GM12878 (cell line): ENCODE measurements at regions not wholly inside any gene's neighbourhood (a gene's known extent, or its start where the extent isn't known, plus 50 kb on each side); places are given as distances from the start of the nearest gene placed in this dataset.

ENCODE experiments used
- ATAC-seq: fragments of 200-7000 bp; cut with Tn5 transposase; 3 replicates; pipeline ENCODE4 v1.9.1; 2020; ENCODE audit warnings: mild to moderate bottlenecking, moderate library complexity
- BruUV-seq: library from RNA; stranded (reverse); fragments of 400-500 nt; replicated peaks from 2 replicates; lab custom pipeline; 2021; lab: Mats Ljungman, UMichigan
- CTCF ChIA-PET: fragments of 300-600 bp; sonication (Branson Sonifier 250); formaldehyde crosslinking; extraction: SDS; loops from one replicate; lab custom pipeline; 2021; ENCODE audit warnings: inconsistent platforms; lab: Yijun Ruan, JAX
- POLR2A ChIA-PET: fragments of 350-600 bp; formaldehyde crosslinking; extraction: SDS; loops from one replicate; lab custom pipeline; 2021; ENCODE audit warnings: inconsistent platforms; lab: Charles Lee
- RAD21 ChIA-PET: fragments of 300-600 bp; sonication (Branson Sonifier 250); formaldehyde crosslinking; loops from one replicate; lab custom pipeline; 2023; ENCODE audit warnings: antibody characterized with exemption; ENCODE audit not compliant: unreplicated experiment; lab: Charles Lee
- SMC1A ChIA-PET: fragments of 300-600 bp; sonication (Branson Sonifier 250); formaldehyde crosslinking; loops from one replicate; lab custom pipeline; 2023; ENCODE audit not compliant: unreplicated experiment, uncharacterized antibody; lab: Charles Lee
- DNase-seq: peaks from one replicate; pipeline ENCODE4 v3.0.0-alpha.2; 2011; ENCODE audit warnings: low read depth, low spot score
- FAIRE-seq: peaks from 3 replicates; lab custom pipeline; 2011; peaks lifted over from hg19 to GRCh38; lab: Jason Lieb, UNC
- H2AFZ ChIP-seq: 2 replicates; pipeline ENCODE4 v1.6.0; 2011; ENCODE audit warnings: low read depth, low read length, control low read depth; ENCODE audit not compliant: control insufficient read depth
- H3K27ac ChIP-seq: 2 replicates; pipeline ENCODE4 v1.5.1; 2011; ENCODE audit warnings: control low read depth; ENCODE audit not compliant: control insufficient read depth, insufficient read depth
- H3K27me3 ChIP-seq, 2 experiments: replicated peaks in 1 of 2; 2 replicates each; pipeline versions ENCODE4 v1.6.0 to v1.6.1; 2011; ENCODE audit warnings: low read length in 1 of 2; ENCODE audit not compliant: control insufficient read depth in 2 of 2, insufficient read depth in 2 of 2
- H3K36me3 ChIP-seq, 2 experiments: 2 replicates each; pipeline ENCODE4 v1.5.1; 2011; ENCODE audit warnings: low read length in 1 of 2; ENCODE audit not compliant: control insufficient read depth in 2 of 2, insufficient read depth in 2 of 2
- H3K4me1 ChIP-seq: 2 replicates; pipeline ENCODE4 v1.6.1; 2011; ENCODE audit warnings: mild to moderate bottlenecking, low read length, moderate library complexity, mixed read lengths; ENCODE audit not compliant: control insufficient read depth, insufficient read depth
- H3K4me2 ChIP-seq: 2 replicates; pipeline ENCODE4 v1.6.0; 2011; ENCODE audit warnings: control low read depth; ENCODE audit not compliant: control insufficient read depth, insufficient read depth
- H3K4me3 ChIP-seq: fragments of 200-600 bp; sonication (generic); 2 replicates; pipeline ENCODE4 v1.5.1; 2016
- H3K79me2 ChIP-seq: 2 replicates; pipeline ENCODE4 v1.6.0; 2011; ENCODE audit warnings: low read length; ENCODE audit not compliant: control insufficient read depth, insufficient read depth
- H3K9ac ChIP-seq: 2 replicates; pipeline ENCODE4 v1.8.0; 2011; ENCODE audit warnings: low read length, control low read depth, mixed read lengths; ENCODE audit not compliant: control insufficient read depth, insufficient read depth
- H3K9me3 ChIP-seq: replicated peaks from 3 replicates; pipeline ENCODE4 v1.5.1; 2011; ENCODE audit warnings: mild to moderate bottlenecking, low read length; ENCODE audit not compliant: control insufficient read depth, insufficient read depth
- H4K20me1 ChIP-seq: 2 replicates; pipeline ENCODE4 v1.6.0; 2011; ENCODE audit not compliant: control insufficient read depth, insufficient read depth
- BRCA1 ChIP-seq: IDR thresholded peaks from 2 replicates; pipeline ENCODE4 v1.6.1; 2011; ENCODE audit warnings: low read depth, low read length, improper control_type of control experiment
- CBX3 ChIP-seq: fragments of 200-600 bp; sonication (generic); IDR thresholded peaks from 2 replicates; pipeline ENCODE4 v1.6.1; 2016; ENCODE audit warnings: low read depth, borderline replicate concordance
- CREB1 ChIP-seq: IDR thresholded peaks from 2 replicates; pipeline ENCODE4 v1.6.1; 2012; ENCODE audit warnings: low read depth, mild to moderate bottlenecking, inconsistent platforms
- HDAC6 ChIP-seq: fragments of 200-600 bp; sonication (generic); IDR thresholded peaks from one replicate; pipeline ENCODE4 v1.8.0; 2017; ENCODE audit warnings: antibody characterized with exemption; ENCODE audit not compliant: unreplicated experiment
- IRF4 ChIP-seq: IDR thresholded peaks from 2 replicates; pipeline ENCODE4 v1.6.1; 2011; ENCODE audit warnings: low read depth, low read length
- LARP7 ChIP-seq: fragments of 450-650 bp; IDR thresholded peaks from 2 replicates; pipeline ENCODE4 v1.6.1; 2017; ENCODE audit warnings: mild to moderate bottlenecking
- NR2C1 ChIP-seq: fragments of 450-650 bp; IDR thresholded peaks from 2 replicates; pipeline ENCODE4 v1.6.1; 2017; ENCODE audit warnings: antibody characterized with exemption, mild to moderate bottlenecking, moderate library complexity
- POU2F2 ChIP-seq: IDR thresholded peaks from 3 replicates; pipeline ENCODE4 v1.6.1; 2011; ENCODE audit warnings: low read depth, mild to moderate bottlenecking, low read length, borderline replicate concordance
- RCOR1 ChIP-seq: conservative IDR thresholded peaks from 2 replicates; pipeline ENCODE4 v1.6.1; 2012; ENCODE audit warnings: low read depth, low read length, improper control_type of control experiment
- SMAD5 ChIP-seq: IDR thresholded peaks from 2 replicates; pipeline ENCODE4 v1.6.1; 2016; ENCODE audit warnings: antibody characterized with exemption, low read depth
- SMARCA5 ChIP-seq: fragments of 450-650 bp; IDR thresholded peaks from 2 replicates; pipeline ENCODE4 v1.6.1; 2017; ENCODE audit warnings: mild to moderate bottlenecking
- SREBF1 ChIP-seq: IDR thresholded peaks from 2 replicates; pipeline ENCODE4 v1.6.1; 2012; ENCODE audit warnings: mild to moderate bottlenecking, low read length
- SREBF2 ChIP-seq: IDR thresholded peaks from 2 replicates; pipeline ENCODE4 v1.6.1; 2012; ENCODE audit warnings: mild to moderate bottlenecking, low read length
- SRF ChIP-seq, 2 experiments: IDR thresholded peaks; 2 replicates each; pipeline ENCODE4 v1.6.1; 2011; ENCODE audit warnings: low read depth in 2 of 2, low read length in 2 of 2, mild to moderate bottlenecking in 1 of 2, moderate library complexity in 1 of 2
- WGBS: methylation state at CpG from one replicate; pipeline ENCODE4 v1.1.6; 2016; ENCODE audit warnings: low lambda C conversion rate; ENCODE audit not compliant: insufficient replicate concordance, insufficient coverage; ENCODE audit errors: missing lambda C conversion rate; 5-methylcytosine and 5-hydroxymethylcytosine counted together
- in situ Hi-C: fragments of 300-500 bp; cut with MboI; formaldehyde crosslinking; loops from 9 replicates; pipeline ENCODE4 v1.14.3; 2018; ENCODE audit warnings: mixed read lengths
- intact Hi-C: fragments of 100-400 bp; cut with micrococcal nuclease; formaldehyde crosslinking; loops from one replicate; pipeline ENCODE4 v1.14.2; 2022; ENCODE audit not compliant: unreplicated experiment
- TF ChIP-seq, protein P1 (sequence below): IDR thresholded peaks from 2 replicates; pipeline ENCODE4 v1.6.1; 2011; ENCODE audit warnings: low read depth, mild to moderate bottlenecking, low read length, moderate library complexity, borderline replicate concordance; ENCODE audit errors: extremely low read depth
- TF ChIP-seq, protein P2 (sequence below): fragments of 450-650 bp; IDR thresholded peaks from 2 replicates; pipeline ENCODE4 v1.6.1; 2016; ENCODE audit warnings: mild to moderate bottlenecking
- TF ChIP-seq, protein P3 (sequence below): IDR thresholded peaks from 2 replicates; pipeline ENCODE4 v1.6.1; 2011; ENCODE audit warnings: borderline replicate concordance, low read depth, mild to moderate bottlenecking, moderate library complexity, mixed read lengths, low read length; ENCODE audit not compliant: insufficient read depth; ENCODE audit errors: extremely low read length

DNA sequence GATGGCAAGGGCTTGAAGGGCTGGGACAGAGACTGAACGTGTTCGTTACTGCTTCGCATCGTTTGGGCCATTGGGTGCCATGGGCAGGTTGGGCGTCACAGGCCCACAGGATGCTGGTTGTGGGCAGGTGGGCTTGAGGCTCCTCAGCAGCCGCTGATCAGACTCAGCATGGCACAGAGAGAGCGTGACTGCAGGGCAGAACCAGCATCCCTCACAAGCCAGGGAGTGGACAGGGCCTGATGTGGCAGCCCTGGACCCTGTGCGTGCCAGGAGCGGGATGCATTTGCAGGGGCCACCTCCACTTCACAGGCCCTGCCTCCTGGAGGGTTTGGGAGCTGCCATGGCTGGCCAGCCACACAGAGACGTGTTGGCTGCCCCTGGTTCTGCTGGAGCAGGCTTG lies 1228.3 kb downstream of the BRD1 start:
- ATAC-seq (no peak), FAIRE-seq (no peak), DNase-seq (no peak)
- SMC1A ChIA-PET, result no interaction called here
- H3K4me1 ChIP-seq, result no peaks in the 10 kb centered on the region
- H3K4me2 ChIP-seq, result no peak overlapping the region
- CTCF ChIA-PET, result no interaction called here
- POLR2A ChIA-PET, result no interaction called here
- TF ChIP-seq SRF (IDR thresholded peaks at IDR 0.05; ENCODE audit: low read depth in 2 of 2, low read length in 2 of 2) (no peak), RCOR1 (no peak), BRCA1 (no peak), SMAD5 (no peak), POU2F2 (no peak), LARP7 (no peak), SREBF2 (no peak), CREB1 (no peak), SREBF1 (no peak), SMARCA5 (no peak), HDAC6 (no peak), CBX3 (no peak), IRF4 (no peak), NR2C1 (no peak)
- TF ChIP-seq, protein P1, sequence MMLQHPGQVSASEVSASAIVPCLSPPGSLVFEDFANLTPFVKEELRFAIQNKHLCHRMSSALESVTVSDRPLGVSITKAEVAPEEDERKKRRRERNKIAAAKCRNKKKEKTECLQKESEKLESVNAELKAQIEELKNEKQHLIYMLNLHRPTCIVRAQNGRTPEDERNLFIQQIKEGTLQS, result no peak
- TF ChIP-seq, protein P2, sequence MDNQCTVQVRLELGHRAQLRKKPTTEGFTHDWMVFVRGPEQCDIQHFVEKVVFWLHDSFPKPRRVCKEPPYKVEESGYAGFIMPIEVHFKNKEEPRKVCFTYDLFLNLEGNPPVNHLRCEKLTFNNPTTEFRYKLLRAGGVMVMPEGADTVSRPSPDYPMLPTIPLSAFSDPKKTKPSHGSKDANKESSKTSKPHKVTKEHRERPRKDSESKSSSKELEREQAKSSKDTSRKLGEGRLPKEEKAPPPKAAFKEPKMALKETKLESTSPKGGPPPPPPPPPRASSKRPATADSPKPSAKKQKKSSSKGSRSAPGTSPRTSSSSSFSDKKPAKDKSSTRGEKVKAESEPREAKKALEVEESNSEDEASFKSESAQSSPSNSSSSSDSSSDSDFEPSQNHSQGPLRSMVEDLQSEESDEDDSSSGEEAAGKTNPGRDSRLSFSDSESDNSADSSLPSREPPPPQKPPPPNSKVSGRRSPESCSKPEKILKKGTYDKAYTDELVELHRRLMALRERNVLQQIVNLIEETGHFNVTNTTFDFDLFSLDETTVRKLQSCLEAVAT, result no peak
- TF ChIP-seq, protein P3, sequence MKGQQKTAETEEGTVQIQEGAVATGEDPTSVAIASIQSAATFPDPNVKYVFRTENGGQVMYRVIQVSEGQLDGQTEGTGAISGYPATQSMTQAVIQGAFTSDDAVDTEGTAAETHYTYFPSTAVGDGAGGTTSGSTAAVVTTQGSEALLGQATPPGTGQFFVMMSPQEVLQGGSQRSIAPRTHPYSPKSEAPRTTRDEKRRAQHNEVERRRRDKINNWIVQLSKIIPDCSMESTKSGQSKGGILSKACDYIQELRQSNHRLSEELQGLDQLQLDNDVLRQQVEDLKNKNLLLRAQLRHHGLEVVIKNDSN, result no peak
- H3K9me3 ChIP-seq, result no peaks in the 10 kb centered on the region; the same call in 2 of the 3 replicates
- in situ Hi-C loops (no loop called here), intact Hi-C loops (no loop called here)
- no peak overlapping the region for H3K9ac ChIP-seq
- no TSS peak for BruUV-seq
- no peaks in the 10 kb centered on the region for H3K36me3 ChIP-seq
- no peaks in the 10 kb centered on the region for H3K27me3 ChIP-seq
- no peak overlapping the region for H3K4me3 ChIP-seq
- no peak overlapping the region for H3K27ac ChIP-seq
- RAD21 ChIA-PET, result no interaction called here
- no peaks in the 10 kb centered on the region for H3K79me2 ChIP-seq
- H2AFZ ChIP-seq, result no peak overlapping the region
- H4K20me1 ChIP-seq, result no peaks in the 10 kb centered on the region
- WGBS, result 28% methylated on average over 10 of the region's 10 CpGs
